ENCODE measurements at regions not wholly inside any gene's neighbourhood (a gene's known extent, or its start where the extent isn't known, plus 50 kb on each side); places are given as distances from the start of the nearest gene placed in this dataset.

DNA sequence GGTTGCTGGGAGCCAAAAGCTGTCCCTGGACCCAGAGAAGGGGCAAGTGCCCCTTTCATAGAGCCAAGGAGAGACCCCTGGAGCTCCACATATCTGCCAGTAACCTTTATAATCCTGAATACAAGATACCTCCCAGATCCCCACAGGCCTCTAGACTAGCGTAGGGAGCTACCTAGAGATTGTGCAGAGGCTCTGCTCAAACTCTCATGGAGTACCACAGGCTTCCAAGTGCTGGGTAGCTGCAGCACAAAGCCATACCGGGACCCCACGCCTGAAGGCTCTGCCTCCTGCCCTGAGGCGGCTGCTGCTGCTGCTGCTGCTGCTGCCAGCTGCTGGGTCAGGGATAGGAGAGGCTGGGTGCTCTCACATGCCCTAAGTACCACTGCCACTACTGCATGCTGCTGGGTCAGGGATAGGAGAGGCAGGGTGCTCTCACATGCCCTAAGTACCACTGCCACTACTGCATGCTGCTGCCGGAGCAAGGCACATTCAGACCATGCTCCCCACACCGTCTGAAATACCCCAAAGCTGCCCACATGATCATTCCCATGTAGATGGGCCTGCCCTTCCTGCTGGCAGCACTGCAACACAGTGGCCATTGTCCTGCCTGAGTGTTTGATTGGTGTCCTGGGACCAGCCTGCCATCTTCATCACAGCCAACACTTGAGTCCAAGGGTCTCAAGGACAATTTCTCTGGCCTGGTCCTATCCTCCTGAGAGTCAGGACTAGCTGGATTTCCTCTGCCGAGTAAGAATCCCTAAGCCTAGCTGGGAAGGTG lies 1434.3 kb upstream of the ADGRB3 start:
- ChIA-PET POLR2A (no interaction called here), CTCF (no interaction called here)
- TF ChIP-seq, protein P1, sequence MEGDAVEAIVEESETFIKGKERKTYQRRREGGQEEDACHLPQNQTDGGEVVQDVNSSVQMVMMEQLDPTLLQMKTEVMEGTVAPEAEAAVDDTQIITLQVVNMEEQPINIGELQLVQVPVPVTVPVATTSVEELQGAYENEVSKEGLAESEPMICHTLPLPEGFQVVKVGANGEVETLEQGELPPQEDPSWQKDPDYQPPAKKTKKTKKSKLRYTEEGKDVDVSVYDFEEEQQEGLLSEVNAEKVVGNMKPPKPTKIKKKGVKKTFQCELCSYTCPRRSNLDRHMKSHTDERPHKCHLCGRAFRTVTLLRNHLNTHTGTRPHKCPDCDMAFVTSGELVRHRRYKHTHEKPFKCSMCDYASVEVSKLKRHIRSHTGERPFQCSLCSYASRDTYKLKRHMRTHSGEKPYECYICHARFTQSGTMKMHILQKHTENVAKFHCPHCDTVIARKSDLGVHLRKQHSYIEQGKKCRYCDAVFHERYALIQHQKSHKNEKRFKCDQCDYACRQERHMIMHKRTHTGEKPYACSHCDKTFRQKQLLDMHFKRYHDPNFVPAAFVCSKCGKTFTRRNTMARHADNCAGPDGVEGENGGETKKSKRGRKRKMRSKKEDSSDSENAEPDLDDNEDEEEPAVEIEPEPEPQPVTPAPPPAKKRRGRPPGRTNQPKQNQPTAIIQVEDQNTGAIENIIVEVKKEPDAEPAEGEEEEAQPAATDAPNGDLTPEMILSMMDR (IDR thresholded peaks at IDR 0.05; ENCODE audit: insufficient read depth, low read length, missing control alignments) = no peak
- no peak overlapping the region for H3K4me3 ChIP-seq (ENCODE audit: low read depth, low read length)
- no peak for DNase-seq (ENCODE audit: low read depth, low spot score)

DNA sequence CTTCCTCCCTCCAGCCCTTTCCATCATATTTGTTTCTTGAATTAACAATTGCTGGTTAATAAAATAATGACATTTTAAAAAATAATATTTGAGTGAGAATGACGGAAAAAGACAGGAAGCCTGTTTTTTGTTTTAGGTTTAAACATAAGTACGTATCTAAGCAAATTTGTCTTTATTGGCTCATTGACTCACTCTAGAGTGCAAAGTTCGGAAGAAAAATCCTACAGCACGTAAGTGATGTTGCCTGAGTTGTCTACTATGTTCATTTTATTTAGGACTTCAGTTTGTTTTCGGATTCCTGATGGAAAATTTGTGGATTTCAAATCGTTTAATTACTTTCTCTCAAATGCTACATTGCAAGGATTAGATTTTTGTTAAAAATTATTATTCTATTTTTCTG lies 1435.7 kb upstream of the ADGRB3 start:
- TF ChIP-seq, protein P1 (IDR thresholded peaks at IDR 0.05; ENCODE audit: insufficient read depth, low read length, missing control alignments) = no peak
- CTCF ChIA-PET = no interaction called here
- no peak for DNase-seq (ENCODE audit: low read depth, low spot score)
- H3K4me3 ChIP-seq (ENCODE audit: low read depth, low read length) = no peak overlapping the region
- POLR2A ChIA-PET = no interaction called here

DNA sequence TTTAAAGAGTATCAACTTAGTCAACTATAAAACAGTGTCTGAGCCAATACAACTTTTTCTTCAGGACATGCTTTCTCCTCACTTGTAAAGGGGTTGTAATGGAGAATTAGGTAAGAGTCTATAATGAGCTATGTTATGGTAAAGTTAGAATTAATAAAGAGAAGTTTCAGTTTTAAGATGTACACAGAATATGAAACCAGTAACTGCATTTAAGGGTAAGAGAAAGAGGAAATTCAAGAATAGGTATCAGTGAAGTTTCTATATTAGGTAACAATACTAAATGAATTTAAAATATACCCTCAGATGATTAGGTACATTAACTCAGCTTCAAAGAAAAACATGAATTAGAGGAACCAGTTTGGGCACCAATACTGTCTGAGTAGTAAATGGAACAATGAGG lies 1444.3 kb upstream of the ADGRB3 start:
- CTCF ChIA-PET = no interaction called here
- TF ChIP-seq, protein P1 (IDR thresholded peaks at IDR 0.05; ENCODE audit: insufficient read depth, low read length, missing control alignments) = no peak
- H3K4me3 ChIP-seq (ENCODE audit: low read depth, low read length) = no peak overlapping the region
- DNase-seq (ENCODE audit: low read depth, low spot score) = no peak
- POLR2A ChIA-PET = no interaction called here

GRCh38 chr6:67184405-67184804 lies 1450.7 kb upstream of the ADGRB3 start:
- no peak overlapping the region for H3K4me3 ChIP-seq (ENCODE audit: low read depth, low read length)
- TF ChIP-seq, protein P1 (IDR thresholded peaks at IDR 0.05; ENCODE audit: insufficient read depth, low read length, missing control alignments) = no peak
- CTCF ChIA-PET = no interaction called here
- DNase-seq (ENCODE audit: low read depth, low spot score) = no peak
- POLR2A ChIA-PET = no interaction called here

DNA sequence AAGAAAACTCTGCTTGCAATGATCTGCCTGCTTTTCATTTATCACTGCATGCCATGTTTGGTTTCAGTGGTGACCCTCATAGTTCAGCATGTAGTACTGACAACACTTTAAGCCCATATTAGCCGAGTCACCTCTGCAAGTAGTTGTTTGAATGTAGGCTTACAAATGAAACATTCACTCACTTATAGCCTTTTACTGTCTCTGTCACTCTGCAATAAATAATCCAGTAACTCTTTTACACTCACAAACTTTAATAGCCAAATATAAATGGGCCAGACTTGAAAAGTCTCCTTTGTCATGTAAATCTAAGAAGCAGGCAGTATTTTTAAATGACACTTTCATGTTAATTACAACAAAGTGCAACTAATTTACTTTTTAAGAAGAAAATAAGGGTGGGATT lies 1460.0 kb upstream of the ADGRB3 start:
- no peak overlapping the region for H3K4me3 ChIP-seq (ENCODE audit: low read depth, low read length)
- TF ChIP-seq, protein P1 (IDR thresholded peaks at IDR 0.05; ENCODE audit: insufficient read depth, low read length, missing control alignments) = no peak
- ChIA-PET POLR2A (no interaction called here), CTCF (no interaction called here)
- DNase-seq (ENCODE audit: low read depth, low spot score) = no peak

- ChIA-PET POLR2A (no interaction called here), CTCF (no interaction called here)
- H3K4me3 ChIP-seq (ENCODE audit: low read depth, low read length) = no peak overlapping the region
- TF ChIP-seq, protein P1 (IDR thresholded peaks at IDR 0.05; ENCODE audit: insufficient read depth, low read length, missing control alignments) = no peak
- no peak for DNase-seq (ENCODE audit: low read depth, low spot score)
These were observed 1458.6 kb upstream of the EYS start for GRCh38 chr6:67165606-67166005.

Data from AG04449 (cell line).